ENCODE measurements at regions not wholly inside any gene's neighbourhood (a gene's known extent, or its start where the extent isn't known, plus 50 kb on each side); places are given as distances from the start of the nearest gene placed in this dataset.

DNA sequence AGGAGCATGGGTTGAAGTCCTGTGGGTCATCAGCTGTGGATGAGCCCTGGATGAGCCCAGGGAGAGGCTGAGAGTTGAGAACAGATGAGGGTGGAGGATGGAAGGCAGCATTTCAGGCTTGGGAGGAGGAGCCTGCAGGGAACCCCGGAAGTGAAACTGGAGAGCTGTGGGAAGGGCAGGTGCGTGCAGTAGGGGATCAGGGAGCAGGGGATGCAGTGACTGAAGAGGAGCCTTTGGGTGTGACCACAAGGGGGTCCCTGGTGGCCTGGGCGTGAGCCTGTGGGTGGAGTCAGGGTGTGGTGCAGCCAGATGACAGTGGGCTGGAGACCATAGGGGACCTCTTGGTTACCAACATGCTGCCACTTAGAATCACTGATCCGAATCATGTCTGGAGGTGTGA is 115.5 kb downstream of the PAPOLA start:
- DNase-seq = no peak

DNA sequence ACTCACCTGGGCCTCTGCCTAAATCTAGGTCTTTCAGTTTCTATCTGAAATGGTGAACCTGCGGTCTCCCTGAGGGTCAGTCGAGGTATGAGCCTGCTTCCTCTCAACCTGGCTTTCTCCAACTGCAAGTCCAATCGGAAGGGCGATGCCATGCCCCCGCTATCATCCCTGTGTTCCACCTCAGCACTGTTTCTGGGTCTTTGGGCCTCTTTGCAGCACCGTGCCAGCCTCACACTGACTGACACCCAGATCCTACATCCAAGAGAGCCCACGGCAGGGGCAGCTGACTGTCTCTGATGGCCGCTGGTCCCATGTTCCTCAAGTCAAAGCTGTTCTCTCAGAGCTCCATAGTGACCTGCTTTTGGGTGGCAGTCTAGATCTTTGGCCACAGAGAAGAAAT is 120.7 kb downstream of the PAPOLA start:
- DNase-seq = no peak

DNA sequence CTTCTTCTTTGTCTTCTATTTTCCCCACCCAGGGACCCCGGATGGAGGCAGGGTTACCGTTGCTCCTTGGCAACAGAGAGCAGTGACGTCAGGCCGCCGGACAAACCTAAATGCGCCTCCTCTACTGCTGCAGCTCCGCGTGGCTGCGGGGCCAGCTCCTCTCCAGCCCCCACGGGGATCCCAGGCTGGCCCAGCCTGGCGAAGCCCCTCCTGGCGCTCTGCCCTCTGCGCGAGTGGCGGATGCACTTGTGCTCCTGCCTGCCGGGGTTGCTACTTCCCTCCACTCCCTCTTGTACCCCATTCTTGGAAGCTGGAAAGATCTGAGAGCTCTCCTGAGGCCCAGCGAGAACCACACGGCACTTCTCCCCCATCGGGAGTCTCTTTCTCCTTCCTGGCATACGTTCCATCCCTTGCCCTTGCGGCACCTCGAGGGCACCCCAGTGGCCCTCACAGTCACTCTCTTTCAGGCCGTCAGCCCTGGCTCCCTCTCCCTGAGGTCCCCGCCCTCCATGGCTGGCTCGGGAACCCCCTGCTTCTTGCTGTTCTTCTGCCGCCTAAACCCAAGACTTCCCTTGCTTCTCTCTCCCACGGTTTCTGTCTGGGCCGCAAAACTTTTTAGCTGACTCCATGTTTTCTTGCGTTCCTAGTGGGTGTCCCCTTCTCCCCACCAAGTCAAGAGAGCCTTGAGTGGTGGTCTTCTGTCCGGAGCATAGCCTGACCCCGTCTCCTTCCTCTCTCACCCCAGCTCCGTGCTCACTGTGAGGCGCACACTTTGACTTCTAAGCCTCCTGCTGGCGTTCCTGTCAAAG is 121.7 kb downstream of the PAPOLA start:
- no peak for DNase-seq

DNA sequence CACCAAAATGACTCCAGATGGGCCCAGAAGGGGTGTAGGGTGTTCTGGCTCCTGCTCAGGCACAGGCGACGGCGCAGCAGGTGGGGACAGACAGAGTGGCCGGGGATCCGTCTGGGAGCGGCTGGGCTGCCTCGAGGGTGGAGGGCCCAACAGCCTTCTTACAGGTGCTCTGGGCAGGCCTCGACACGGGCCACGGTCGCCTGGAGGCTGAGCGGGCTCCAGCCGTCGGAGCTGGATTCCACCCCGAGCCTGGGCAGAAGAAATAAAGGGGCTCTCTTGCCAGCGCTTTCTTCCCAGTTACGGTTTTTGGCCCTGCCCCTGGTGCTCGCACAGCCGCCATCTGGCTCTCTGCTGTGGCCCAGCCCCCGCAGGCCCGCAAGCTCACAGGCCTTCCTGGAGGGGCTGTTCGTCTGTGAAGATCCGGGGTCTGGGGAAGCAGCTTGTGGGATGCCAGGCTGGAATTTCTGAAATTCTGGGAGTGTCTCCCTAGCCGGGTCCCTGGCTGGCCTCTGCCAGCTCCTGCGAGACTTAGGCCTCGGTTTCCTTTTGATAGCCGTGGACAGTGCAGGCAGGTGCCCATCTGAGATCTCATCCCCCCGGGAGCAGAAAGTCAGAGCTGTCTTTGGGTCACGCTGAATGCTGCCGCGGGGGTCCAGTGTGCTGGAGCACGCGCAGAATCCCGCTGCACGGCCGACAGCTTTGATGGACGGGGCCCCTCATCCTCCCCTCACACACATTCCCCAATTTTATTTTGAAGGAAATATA is 122.7 kb downstream of the PAPOLA start:
- no peak for DNase-seq

DNA sequence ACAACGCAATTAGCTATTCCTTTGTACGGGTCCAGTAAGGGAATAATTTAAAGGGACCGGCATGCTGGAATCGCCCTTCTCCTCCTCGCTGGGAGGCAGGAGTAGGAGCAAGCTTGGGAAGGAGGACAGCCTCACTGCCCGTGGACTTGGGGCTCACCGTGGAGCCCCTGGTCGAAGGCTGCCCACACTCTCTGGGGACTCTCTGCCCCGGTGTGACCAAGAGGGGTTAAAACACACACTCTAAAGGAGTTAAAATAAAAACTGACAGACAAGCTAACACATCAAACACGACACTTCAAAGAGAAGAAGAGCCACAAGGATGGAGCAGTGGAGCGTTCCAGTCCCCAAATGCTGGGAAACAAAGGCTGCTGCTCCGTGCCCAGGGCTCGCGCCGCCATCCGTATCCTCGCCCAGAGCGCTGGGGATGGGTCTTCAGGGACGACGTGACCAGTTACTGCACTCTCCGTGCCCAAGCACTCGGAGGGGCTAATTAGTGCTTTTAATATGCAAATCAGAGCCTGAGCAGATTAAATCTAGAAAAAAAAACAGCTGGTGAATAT is 123.3 kb downstream of the PAPOLA start:
- DNase-seq = no peak

DNA sequence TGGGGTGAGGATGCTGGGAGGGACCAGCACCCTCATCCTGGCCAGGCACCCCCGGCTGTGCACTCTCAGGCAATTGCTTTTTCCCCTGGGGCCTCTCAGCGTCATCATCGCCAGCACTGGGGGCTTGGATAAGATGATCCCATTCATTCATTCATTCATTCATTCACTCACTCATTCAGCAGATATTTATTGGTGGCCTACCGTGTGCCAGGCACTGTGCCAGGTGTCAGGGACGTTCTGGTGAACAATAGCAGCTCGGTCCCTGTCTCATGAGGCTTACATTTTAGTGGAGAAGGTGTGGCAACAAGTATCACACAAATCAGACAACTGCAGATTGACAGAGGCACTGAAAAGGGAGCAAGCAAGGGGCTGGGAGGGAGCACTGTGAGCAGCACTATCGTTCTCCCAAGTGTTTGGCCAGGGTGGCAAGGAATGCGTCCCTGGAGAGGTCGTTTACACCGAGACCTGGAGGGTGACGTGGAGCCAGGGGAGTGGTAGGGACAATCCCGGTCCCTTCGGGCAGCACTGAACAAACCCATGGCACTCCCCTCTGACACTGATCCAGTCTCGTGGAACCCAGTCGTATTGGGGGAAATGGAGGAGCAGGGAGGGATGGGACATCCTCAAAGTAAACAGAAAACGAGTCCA is 124.1 kb downstream of the PAPOLA start:
- DNase-seq = no peak

DNA sequence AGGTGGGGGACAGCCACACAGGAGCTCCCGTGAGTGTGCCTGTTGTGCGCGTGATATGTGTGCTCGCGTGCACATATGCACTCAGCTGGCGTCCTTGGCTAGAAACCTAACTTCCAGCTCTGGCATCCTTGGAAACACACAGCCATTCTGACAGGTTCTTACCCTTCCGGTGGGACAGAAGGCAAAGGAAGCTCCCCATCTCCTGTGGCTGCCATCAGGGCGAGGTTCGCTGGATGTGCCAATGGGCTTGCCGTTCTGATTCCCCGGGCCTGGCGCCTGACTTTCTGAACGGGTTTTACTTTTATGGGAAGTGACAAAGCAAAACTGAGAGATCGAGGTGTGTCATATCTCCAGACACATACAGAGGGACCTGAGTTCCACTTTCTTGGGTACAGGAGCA is 124.7 kb downstream of the PAPOLA start:
- no peak for DNase-seq

DNA sequence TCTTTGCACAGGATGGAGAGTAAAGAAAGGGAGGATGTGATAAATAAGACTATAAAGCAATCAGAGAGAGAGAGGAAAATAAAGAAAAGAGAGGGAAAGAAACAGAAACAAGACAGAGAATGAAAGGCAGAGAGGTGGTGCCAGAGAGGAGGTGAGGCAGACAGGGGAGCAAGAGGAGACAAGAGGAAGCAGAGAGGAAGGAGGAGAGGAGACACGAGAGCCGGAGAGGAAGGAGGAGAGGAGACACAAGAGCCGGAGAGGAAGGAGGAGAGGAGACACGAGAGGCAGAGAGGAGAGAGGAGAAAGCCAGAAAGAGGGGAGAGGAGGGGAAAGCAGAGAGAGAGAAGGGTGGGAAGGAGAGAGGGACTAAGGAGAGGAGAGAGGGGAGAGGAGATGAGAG is 125.2 kb downstream of the PAPOLA start:
- no peak for DNase-seq

DNA sequence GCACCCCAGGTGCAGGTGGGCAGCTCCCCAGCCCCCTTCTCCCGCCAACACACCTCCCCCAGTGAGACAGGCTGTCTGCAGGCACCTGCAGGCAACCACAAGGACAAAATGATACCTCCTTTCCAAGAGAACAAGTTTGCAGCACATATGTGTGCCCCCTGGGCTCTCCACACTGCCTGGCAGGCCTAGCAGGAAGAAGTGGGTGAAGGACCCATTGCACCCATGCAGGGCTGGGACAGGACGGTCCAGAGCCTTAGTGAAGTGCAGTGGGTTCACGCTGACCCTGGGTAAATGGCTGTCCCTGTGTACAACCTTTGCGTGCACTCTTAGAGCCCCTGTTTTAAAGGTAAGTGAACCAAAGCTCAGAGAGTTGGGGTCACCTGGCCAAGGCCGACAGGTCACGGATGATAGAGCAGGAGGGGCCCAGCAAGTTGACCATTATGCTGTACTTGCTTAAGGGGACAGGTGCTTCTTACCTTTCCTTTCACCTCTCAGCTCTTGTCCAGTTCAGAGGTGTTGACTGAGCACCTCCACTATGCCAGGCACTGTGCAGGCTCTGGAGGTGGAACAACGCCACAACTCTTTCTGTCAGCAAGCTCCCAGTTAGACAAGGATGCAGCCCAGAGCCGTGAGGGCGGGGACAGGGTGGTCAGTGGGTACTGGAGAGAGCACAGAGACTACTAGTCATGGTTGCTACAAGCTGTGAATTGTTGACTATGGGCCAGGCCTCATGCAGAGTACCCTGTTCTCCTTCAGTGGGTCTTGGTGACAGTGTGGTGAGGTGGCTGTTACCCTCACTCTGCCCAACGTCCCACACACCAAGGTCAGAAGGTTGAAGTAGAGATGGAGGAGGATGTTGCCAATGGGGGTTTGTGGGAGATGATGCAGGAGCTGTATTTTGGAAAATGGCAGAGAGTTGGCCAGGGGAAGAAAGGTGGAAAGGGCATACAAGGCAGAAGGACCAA is 125.9 kb downstream of the PAPOLA start:
- DNase-seq = no peak

DNA sequence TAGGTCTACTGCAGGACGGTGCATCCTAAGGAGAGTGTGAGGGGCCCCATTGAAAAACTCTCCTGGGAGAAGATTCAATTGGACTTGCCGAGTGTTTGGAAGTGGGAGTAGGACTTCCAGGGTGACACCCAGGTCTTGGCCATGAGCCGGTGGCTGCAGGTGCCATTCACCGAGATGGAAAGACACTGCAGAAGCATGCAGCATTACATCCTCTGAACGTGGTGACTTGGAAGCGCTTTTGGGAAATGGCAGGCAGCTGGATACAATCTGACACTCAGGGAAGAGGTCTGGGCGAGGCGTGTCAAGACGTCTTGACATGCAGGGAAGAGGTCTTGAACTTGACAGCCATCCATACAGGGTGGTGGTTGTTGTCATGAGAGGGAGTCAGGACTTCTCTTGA is 126.9 kb downstream of the PAPOLA start:
- no peak for DNase-seq

DNA sequence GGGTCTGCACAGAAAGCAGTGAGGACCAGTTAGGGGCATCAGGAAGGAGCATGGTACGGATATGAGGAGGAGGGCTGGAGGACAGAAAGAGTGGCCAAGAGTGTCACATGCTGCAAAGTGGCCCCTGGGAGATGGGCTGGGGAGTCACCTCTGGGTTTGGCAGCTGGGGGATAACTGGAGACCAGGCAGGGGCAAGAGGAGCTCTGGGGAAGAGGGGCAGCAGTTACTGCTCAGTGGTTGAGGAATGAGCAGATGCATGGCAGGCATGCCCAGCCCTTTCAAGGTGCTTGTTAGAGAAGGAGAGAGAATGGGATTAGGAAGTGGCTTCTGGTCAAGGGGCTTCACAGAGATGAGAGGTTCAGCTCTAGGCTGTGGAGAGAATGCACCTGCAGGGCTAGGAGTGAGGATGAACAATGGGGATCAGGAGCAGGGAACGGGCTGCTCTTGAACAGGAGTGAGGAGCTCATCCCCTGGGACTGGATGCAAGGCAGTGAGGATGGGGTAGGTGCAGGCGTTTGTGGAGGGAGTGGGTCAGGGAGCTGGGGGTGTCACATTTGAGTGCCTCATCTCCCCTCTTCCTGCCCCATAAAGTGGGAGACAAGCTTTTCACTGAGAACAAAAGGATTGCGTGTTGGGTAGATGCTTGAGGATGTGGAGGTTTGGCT is 127.5 kb downstream of the PAPOLA start:
- no peak for DNase-seq

DNA sequence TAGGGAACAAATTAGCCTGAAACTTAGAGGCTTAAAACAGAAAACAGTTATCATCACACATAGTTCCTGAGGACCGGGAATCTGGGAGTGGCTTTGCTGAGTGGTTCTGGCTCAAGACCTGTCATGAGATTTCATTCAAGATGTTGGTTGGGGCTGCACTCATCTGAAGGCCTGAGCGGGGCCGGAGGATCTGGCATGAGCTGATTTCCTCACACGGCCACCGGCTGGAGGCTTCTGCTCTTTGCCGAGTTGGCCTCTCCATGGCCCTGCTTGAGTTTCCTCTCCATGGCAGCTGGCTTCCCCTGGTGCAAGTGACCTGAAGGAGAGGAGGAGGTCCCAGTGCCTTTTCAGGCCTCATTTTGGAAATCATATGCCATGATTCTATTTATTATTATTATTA is 128.1 kb downstream of the PAPOLA start:
- DNase-seq = no peak

DNA sequence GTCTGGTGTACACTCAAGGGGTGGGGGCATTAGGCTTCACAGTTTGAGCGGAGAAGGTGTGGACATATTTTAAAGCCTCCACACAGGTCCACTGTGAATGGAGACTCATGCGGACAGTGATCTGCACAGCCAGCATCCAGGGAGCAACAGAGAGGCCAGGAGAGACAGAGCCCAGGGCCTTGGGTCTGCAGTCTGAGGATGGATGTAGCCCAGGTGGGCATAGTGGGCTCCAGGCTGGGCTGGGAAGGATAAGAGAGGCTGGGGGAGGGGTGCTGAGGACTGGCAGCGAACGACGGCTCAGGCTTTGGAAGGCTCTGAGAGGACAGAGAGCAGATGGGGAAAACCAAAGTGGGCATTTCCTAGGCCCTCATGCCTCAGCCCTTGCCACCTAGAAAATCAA is 128.8 kb downstream of the PAPOLA start:
- DNase-seq = no peak

DNA sequence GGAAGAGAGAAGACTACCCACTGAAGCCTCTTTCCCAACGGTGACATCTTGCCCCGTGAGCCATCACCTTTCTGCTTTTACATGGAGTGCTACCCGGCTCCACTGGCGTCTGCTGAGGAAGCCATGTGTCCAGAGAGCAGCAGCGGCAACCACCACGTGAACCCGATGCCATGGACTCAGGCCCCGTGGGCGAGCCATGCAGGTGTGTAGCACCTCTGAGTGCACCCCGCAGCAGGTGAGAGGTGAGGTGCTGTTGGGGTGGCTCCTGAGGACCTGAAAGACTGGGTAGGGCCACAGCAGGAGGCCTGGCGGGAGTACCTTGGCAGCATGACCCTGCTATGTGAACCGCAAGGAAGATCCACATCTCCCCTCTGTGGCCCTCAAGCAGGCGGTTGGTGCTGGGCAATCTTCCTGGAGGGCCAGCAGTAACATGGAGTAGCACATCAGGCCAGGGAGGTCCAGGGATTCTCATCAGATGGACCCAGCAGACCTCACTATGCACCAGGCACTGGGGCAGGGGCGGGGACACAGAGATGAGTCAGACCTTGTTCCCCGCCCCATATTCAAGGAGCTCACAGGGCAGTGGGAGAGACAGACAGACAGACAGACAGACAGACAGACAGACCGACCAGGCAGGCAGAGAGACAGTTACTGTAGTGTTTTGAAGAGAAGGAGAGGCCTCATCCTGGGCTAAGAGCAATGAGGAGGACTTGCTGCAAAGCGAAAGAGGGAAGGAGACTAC is 129.6 kb downstream of the PAPOLA start:
- DNase-seq = no peak

DNA sequence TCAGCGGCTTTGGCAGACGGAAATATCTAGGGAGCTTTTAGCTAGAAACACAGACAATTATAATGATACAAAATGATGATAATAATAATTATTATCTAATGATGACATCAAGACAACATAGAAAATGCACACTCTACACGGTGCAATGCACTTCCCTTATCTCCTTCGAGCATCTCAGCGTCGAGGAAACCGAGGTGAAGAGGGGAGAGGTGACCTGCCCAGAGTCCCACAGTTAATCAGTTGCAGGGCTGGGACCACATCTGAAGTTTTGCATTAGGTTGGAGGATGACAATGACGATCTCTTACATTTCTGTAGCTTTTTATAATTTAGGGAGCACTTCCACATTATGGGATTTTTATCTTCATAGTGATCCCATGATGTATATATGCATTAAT is 130.2 kb downstream of the PAPOLA start:
- no peak for DNase-seq

DNA sequence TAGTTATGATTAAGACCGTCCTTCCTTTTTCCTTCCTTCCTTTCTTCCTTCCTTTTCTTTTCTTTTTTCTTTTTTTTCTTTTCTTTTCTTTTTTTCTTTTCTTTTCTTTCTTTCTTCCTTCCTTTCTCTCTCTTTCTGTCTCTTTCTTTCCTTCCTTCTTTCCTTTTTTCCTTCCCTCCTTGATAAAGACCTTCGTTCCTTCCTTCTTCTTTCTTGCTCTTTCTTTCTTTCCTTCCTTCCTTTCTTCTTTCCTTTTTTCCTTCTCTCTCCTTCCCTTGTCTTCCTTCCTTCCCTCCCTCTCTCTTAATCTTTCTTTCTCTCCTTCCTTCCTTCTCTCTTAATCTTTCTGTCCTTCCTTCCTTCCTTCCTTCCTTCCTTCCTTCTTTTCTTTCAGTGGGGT is 130.9 kb downstream of the PAPOLA start:
- no peak for DNase-seq

DNA sequence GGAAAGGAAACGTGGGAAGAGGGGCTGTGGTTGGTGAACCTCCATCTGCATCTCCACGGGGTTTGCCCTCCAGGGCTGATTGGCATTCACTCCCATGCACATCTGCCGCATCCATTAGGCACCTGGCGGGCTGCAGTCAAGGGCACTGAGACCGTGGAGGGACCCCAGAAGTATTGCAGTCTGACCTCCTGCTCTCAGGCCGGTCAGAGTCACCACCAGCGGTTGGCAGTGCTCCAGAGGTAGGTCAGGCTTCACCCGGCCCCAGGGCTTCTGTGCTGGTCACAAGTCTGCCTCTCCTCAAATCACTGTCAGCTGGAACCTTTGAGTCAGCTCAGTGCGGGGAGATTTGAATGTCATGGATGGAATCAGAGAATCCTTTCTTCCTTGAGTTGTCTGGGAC is 132.3 kb downstream of the PAPOLA start:
- DNase-seq = no peak

DNA sequence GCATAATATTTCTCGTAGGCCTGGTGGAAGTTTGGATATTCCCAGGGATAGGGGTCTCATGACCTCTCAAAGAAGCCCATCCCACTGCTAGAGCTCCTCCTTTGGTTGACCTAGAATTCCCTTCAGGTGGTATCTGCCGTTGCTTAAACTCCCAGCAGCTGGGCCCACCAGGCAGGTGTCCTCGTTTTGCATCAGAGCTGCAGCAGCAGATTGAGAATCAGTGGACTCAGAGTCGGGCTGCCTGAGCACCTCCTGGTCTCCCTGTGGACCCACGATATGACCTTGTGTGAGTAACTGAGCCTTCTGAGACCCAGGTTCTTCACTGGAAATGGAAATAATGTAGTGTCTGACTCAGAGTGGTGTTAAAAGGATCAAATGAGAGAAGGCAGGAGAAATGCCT is 132.7 kb downstream of the PAPOLA start:
- no peak for DNase-seq

DNA sequence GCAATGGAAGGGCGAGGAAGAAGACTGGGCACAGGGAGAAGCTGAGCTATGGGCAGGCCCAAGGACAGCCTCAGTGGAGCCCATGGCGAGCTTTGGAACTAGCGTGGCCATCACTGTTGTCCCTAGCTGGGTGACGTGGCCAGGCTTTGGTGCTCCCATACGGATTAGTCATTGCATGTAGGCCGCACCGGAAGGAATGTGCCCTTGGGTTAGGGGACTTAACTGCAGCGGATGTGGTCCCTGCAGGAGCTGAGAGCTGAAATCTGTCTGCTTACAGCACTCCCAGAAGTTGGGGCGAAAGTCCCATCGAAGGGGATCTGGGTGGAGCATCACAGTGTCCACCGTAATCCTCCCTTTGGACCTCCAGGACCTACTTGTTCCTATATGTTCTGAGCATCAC is 133.7 kb downstream of the PAPOLA start:
- no peak for DNase-seq

DNA sequence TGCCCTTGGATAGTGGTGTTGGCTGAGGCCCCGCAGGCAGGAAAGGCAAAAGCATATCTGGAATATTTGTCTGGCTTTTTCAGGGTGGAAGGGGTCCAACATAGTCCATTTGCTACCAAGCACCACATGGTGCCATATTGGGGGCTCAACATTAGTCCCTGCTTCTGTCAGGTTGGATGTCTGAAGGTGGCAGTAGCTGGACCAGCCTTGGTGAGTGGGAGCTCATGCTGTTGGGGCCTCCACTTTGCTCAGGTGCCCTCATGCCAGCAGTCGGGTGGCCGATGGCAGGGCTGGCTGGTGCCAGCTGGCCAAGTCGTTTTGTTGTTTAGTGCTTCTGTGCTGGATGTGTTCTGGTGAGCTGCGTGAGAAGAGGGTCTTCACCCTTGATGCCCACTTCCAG is 135.3 kb downstream of the PAPOLA start:
- no peak for DNase-seq
